ENCODE measurements at regions not wholly inside any gene's neighbourhood (a gene's known extent, or its start where the extent isn't known, plus 50 kb on each side); places are given as distances from the start of the nearest gene placed in this dataset.

DNA sequence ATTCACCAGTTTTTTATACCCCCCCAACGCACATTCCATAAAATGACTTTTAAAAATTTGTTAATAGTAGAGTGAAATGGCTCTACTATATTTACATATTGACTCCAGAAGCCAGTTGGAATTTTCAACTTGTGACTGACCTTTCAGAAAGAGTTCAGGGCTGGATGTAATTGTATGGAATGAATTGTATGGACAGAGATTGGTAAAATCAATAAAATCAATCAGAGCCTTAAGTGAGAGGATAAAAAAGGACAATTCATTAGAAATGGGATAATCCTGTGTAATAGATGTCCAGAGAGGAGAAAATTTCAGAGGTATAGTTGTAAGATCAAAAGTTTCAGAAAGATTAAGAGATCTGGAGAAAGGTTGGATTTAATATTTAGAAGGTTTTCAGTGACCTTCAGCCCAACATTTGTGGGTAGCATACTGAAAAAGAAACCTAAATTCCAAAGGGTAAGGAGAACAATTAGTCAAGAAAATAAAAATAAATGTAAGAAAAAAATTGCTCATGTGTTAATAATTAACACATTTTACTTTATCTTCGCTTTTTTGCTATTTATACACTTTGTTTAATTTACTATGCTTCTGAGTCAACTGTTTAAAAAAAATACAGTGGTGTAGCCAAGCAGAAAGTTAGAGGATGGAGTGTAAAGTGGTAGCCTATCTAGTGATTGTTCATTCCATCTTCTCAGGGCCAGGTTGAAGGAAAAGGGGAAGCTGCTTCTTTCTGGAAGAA is 385.4 kb upstream of the TMEFF2 start:
- DNase-seq (ENCODE audit: low spot score) (no peak), ATAC-seq (ENCODE audit: low FRiP score) (no peak)
- TF ChIP-seq, protein P1, sequence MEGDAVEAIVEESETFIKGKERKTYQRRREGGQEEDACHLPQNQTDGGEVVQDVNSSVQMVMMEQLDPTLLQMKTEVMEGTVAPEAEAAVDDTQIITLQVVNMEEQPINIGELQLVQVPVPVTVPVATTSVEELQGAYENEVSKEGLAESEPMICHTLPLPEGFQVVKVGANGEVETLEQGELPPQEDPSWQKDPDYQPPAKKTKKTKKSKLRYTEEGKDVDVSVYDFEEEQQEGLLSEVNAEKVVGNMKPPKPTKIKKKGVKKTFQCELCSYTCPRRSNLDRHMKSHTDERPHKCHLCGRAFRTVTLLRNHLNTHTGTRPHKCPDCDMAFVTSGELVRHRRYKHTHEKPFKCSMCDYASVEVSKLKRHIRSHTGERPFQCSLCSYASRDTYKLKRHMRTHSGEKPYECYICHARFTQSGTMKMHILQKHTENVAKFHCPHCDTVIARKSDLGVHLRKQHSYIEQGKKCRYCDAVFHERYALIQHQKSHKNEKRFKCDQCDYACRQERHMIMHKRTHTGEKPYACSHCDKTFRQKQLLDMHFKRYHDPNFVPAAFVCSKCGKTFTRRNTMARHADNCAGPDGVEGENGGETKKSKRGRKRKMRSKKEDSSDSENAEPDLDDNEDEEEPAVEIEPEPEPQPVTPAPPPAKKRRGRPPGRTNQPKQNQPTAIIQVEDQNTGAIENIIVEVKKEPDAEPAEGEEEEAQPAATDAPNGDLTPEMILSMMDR (IDR thresholded peaks at IDR 0.05), result no peak

DNA sequence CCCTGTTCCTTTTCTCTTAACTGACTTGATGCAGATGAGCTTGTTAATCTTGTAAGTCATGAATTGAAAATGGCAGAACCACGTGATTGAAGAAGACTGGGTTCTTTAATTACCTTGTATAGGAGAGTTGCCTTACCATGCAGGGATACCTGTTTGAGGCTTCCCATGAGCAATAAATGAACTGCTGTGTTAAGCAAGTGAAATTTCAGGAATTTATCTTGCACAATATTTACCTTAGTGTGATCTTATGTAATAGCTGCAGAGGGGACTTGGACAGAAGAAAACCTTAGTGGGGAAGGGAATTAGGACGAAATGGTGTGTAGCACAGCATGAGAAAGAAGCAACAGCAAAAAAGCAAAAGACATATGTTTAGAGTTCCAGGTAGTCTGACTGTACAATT is 384.0 kb upstream of the TMEFF2 start:
- no peak for ATAC-seq (ENCODE audit: low FRiP score)
- DNase-seq (ENCODE audit: low spot score), result no peak
- TF ChIP-seq, protein P1 (IDR thresholded peaks at IDR 0.05), result no peak

DNA sequence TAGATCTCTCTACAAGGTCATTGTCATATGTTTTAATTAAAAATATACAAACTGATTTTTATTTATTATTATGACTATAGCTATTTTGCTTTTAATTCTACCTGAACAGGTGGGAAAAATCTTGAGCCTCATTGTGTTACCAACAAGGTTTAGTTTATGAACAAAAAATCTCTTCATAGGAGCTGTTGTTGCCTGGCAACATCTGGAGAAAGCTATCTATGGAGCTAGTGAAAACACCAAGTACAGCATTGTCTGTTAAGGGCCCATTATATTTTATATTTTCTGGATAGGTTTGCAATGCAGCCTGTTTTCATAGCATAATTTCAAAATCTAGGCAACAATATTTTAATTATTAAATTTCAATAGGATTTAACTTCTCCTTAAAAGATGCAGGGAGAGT is 383.0 kb upstream of the TMEFF2 start:
- DNase-seq (ENCODE audit: low spot score), result no peak
- TF ChIP-seq, protein P1 (IDR thresholded peaks at IDR 0.05), result no peak
- no peak for ATAC-seq (ENCODE audit: low FRiP score)

DNA sequence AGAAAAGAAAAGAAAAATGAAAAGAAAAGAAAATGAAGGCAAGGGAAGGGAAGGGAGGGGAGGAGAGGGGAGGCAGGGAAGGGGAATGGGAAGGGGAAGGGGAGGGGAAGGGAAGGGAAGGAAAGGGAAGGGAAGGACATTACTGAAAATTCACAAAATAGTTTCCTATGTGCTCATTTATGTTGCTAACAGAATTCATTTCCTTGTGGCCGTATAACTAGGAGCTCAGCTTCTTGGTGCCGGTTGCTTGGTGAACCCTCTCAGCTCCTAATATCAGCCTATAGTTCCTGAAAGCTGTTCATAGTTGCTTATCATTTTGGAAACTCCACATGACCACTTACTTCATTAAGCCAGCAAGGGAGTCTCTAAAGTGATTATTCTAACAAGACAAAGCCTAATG is 379.8 kb upstream of the TMEFF2 start:
- no peak for DNase-seq (ENCODE audit: low spot score)
- no peak for ATAC-seq (ENCODE audit: low FRiP score)
- TF ChIP-seq, protein P1 (IDR thresholded peaks at IDR 0.05), result no peak

DNA sequence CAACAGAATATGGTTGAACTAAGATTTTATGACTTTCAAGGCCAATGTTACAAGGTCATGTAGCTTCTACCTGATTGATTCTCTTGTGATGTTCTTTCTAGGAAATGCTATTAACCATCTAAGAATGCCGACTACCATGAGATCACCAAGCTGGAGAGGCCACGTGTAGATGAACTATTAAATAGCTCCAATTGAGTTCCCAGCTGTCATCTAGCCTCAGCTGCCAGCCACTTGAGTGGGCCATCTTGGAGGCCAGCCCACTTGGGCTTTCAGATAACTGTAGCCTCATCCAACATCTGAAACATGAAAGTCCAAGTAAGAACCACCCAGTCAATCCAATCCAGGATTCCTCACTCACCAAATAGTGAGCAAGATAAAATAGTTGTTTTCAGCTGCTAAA is 376.9 kb upstream of the TMEFF2 start:
- no peak for ATAC-seq (ENCODE audit: low FRiP score)
- no peak for DNase-seq (ENCODE audit: low spot score)
- TF ChIP-seq, protein P1 (IDR thresholded peaks at IDR 0.05), result no peak

DNA sequence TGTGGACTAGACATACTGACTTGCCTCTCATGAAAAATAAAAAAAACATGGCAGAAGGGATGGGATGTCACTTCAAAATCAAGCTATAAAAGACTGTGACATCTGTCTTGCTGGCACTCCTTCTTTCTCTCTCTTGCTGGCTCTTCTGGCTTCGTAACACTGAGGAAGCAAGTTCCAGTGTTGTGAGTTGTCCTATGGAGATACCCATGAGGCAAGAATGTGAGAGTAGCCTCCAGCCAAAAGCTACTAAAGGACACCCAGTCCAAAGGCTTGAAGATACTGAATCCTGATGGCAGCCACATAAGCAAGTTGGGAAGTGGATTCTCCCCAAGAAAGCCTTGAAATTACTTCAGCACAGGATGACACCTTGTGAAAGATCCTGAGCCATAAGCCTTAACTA is 376.1 kb upstream of the TMEFF2 start:
- DNase-seq (ENCODE audit: low spot score) (no peak), ATAC-seq (ENCODE audit: low FRiP score) (no peak)
- TF ChIP-seq, protein P1 (IDR thresholded peaks at IDR 0.05), result no peak

DNA sequence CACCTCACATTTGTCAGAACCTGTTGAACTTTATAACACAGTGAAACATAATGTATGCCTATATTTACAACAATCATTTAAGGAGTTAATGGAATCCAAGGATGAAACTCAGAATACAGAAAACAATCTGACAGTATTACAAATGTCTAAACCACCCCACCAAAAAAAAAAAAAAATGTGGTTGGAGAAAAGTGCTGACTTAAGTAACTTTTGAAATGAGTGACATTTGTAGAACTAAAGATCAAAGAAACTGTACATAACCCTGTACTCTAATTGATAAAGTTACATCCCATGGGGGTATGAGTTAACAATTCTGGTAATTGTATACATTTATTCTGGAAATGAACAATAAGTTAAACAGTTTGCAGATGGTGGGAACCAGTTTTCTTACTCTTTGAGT is 372.1 kb upstream of the TMEFF2 start:
- ATAC-seq (ENCODE audit: low FRiP score), result no peak
- TF ChIP-seq, protein P1 (IDR thresholded peaks at IDR 0.05), result no peak
- no peak for DNase-seq (ENCODE audit: low spot score)

All from omental fat pad (tissue), 3 donors.